ENCODE measurements at regions not wholly inside any gene's neighbourhood (a gene's known extent, or its start where the extent isn't known, plus 50 kb on each side); places are given as distances from the start of the nearest gene placed in this dataset.

DNA sequence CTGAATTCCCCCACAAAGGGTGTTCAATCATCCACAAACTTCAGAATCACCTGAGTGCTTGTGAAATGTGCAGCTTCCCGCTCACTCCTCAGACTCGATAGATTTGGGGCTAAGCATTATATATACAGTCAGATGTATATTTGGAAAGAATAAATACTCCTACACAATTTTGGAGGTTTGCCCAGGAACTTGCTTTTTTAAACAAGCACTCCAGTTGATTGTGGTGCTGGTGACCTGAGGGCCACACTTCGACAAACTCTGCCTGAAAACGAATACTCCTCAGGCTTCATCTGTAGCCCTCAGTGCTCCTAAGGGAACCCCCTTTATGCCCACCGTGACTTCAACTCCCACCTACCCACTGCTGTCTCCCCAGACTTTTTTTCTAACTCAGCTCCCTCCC, 211.6 kb downstream of the INHBA start:
- no peak for TF ChIP-seq POLR2A (IDR thresholded peaks at IDR 0.05; ENCODE audit: low read length)
- no peak for TF ChIP-seq GATA1 (IDR thresholded peaks at IDR 0.05; ENCODE audit: low read depth, low read length)

Measured in erythroblast (primary cell).